SK-MEL-5 (cell line): ENCODE measurements at regions not wholly inside any gene's neighbourhood (a gene's known extent, or its start where the extent isn't known, plus 50 kb on each side); places are given as distances from the start of the nearest gene placed in this dataset.
"Not testable (repeated sequence)": the region's sequence is repeated elsewhere in the genome, so short reads cannot be mapped to it uniquely, and the experiment has no call there.

Source experiments
- DNase-seq: peaks from one replicate; pipeline ENCODE4 v3.0.0-alpha.2; 2016; ENCODE audit warnings: low read depth, low spot score
- in situ Hi-C: cut with HindIII; loops from 2 replicates; pipeline ENCODE4 v1.10.0; 2016; ENCODE audit warnings: low sequenced_read_pairs, high pct_unique_total_duplicates, low pct_unique_long_range_greater_than_20kb

DNA sequence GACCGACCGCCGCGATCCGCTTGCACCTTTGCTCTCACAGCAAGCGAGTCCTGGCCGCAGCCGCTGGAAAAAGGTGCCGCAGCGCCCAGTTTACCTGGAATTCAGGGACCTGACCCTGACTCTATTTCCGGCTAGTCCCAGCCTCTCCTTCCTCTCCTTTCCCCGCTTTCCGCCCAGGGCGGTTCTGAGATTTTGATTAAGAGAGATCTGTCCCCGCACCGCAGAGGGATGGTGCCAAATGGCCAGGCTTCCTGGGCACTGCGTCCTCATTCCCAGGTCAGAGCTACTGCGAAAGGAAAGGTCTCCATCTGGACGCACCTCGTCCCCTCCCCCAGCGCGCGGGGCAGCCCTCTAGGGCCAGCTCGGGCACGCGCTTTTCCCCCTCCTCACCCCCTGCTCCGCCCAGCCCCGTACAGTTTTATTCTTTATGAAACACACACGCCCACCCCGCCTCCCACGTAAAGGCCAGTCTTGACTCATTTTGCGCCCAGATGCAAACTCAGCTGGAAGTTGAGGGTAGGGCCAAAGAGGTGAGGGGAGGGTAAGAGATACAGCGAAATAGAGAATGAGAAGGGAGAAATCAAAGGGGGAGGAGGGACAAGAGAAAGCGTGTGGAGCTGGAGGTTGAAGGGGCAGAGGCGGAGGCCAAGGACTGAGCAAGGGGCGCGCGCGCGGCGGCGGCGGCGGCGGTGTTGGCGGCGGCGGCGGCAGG lies 411.8 kb upstream of the ESRRG start:
- DNase-seq = no peak
- in situ Hi-C loops = no loop called here

DNA sequence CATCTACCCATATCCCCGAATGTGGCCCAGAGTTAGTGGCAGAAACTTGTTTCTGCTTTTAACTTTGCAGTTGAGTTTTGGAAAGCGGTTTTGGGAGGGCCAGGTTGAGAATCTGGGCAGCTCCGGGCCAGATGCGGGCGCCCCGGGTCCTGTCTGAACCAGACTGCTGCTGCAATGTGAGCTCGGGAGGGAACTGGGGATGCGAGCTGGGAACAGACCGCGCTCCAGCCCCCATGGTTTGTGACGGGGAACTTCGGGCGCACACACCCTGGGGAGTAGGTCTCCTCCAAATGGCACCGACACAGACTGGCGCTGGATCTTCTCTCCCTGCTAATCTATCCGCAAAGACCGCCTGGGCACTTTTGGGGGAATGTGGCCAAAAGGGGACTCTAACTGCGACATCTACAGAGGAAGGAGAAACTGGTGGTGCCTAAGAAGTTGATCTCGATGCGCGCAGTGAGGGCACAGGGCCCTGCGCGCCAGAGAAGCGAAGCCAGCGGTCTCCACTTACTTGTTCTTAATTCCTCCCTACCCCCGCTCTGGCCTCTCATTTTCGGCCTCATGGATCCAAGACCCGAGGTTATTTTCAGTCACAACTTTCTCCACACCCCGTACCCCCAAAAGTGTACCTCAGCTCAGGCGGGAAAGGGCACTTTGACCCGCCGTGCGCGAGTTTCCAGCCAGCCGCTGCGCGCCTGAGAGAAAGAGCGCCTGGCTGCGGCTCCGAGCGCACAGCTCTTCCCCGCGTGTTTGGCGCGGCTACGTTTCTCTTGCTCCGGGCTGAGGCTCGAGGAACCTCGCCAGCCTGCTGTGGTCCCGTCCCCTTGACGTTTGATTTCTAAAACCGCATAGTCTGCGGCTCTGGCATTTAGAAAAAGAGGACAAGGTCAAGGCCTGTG lies 411.0 kb upstream of the ESRRG start:
- DNase-seq = no peak
- in situ Hi-C loops = no loop called here

DNA sequence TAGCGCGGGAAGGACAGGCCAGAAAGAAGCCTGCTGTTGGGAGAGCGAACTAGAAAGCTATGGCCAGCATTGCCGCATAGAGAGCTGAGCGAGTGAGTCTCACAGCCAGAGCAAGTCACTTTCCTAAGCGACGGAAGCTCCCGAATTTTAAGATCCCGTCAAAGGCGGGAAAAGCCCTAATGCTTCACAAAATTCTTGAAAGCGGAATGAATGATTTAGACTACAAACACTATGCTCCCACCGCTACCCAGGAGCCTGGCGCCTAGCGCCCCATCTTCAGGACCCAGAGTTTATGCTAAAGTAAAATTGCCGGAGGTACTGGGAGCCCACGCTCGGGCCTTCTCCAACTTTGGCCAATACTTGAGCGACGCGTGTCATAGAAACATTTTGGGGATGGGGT lies 409.9 kb upstream of the ESRRG start:
- in situ Hi-C loops = no loop called here

DNA sequence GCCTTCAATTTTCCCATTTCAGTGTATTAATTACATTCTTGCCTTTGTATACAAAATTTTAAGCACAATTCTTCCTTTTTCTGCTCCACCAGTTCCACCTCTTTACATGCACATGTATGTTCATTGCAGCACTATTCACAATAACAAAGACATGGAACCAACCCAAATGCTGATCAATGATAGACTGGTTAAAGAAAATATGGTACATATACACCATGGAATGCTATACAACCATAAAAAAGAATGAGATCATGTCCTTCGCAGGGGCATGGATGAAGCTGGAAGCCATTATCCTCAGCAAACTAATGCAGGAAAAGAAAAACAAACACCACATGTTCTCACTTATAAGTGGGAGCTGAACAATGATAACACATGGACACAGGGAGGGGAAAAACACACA lies 400.1 kb upstream of the ESRRG start:
- in situ Hi-C loops, DNase-seq: not testable (repeated sequence)

More for the DNA sequence above, 409.9 kb upstream of the ESRRG start:
- no peak for DNase-seq

DNA sequence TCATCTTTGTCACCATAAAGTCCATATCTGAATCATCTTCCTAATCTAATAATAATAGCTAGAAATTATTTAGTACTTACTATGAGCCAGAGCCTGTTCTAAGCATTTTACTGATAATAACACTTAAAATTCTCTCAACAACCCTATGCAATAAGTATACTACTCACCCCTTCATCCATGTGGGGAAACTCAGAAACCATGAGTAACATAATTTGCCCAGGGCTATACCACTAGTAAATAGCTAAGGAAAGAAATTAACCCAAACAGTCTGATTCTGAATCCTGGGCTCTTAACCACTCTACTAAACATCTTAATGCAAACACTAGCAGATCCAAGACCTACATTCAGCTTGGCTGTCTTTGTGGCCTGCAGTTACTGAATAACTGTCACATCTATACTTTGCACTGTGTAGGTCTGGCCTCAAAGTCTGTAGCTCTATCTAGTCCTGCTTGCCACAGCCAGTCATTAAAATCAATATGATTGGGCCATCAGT lies 394.8 kb upstream of the ESRRG start:
- in situ Hi-C loops = no loop called here
- no peak for DNase-seq

DNA sequence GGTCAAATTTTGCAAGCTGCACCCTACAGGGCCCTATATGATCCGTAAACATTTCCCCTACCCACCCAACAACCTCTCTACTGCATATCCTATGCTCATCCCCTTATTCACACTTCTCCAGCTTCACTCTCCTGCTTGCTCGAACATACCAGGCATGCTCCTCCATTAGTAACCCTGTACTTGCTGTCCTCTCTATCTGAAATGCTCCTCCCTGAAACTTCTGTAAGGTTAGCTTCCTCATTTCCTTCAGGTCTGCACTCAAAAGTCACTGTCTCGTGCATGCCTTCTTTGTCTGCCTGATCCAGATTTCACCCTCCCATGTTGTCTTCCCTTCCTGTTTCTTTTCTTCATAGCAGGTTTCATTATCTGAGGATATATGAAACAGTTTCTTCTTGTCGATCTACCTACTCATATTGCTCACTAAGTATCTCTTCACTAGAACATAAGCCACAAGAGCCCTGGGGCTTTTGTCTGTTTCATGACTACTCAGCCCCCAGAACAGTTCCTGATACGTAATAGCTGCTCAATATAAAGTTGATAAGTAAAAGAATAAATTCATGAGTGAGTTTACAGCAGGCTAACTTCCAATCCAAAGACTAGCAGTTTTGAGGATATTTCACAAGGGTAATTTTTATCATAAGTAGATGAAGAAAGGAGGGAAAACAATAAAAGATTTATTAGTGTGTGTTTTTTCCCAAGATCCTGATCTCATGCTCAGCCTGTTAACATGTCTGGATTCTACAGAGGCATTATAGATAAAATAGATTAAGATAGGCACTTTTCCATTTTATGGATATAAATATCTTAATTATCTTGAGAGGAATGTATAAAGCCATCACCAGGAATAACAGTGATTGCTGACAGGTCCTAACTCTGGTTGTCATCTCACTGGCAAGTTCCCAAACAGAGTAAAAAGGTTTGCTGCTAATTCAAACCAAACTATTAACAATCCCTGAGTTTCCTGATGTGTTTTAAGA lies 392.5 kb upstream of the ESRRG start:
- in situ Hi-C loops = no loop called here
- no peak for DNase-seq

DNA sequence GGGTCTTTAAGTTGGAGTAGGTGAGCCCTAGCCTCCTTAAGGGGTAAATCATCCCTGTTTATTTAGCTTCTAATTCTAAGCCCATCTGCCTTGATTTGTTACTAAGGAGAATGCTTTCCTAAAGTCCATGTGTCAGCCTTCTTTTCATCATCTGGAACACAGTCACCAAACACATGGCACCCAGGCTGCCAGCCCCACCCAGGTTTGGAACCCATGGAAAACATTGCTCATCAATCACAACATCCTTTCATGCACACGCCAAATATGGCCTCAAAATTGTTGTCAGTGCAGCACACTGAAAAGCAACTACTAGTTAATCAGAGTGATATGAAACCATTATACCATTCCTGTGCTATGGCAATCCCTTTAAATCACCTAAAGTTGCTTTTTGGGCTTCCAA lies 386.7 kb upstream of the ESRRG start:
- in situ Hi-C loops = no loop called here
- DNase-seq = no peak

DNA sequence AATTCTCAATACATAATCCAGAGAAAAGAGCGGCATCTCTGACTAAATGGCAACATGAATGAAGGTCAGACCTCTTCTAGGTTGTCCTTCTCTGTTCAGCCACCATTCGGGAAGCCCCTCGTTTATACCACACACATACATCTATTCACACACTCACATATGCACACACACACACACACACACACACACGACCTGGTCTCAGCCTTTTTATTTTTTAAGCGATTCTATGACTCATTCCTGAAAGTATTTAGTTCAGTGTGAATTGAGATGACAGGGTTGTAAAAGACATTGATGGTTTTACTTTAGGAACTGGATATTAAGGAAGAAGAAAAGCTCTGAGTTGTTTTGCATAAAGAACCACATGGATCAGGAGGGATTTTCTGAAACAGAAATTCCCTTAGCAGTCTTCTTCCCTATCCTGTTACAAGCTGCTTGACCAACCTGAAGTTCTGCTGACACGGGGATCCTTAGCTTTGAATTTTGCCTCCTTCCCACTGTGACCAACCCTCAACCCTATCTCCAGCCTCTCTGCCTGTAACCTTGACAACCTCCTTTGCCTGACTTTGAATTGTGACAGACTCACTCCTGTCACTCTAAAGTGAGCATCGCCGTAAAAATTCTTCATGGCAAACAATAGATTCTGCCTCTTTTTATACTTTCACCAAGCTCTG lies 383.1 kb upstream of the ESRRG start:
- in situ Hi-C loops = no loop called here
- no peak for DNase-seq

DNA sequence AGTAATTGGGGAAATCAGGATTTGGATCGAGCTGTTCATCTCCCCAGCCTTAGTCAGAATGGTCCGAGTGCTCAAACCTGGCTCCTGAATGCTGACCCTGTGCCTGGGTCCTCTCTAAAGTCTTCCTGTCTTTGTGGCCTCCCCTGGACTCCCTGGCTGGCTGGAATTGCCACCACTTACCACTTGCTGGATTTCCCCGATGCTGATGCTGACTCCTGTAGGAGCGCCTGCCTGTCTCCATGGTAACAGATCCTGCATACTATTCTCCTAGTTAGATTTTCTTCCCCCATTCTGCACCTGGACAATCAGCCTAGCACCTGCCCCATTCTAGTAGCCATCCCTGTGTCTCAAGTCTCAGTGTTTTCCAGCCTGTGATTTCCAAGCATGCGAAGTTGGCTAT lies 382.2 kb upstream of the ESRRG start:
- in situ Hi-C loops = no loop called here
- DNase-seq = no peak

DNA sequence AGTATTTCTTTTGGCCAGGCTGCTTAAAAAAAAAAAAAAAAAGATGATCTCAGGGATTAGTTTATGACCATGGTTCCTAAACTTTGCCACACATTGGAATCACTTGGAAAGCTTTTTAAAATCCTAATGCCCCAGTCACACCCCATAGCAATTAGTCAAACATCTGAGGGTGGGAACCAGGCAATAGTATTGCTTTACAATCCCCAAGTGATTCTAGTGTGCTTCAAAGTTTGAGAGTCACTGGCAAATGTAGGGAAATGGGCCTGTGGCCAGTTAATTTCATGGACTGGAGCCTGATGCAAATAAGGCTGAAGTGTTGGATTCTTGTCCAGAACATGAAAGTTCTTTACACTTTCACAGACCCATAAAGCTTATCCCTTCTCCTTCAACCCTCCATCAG lies 374.6 kb upstream of the ESRRG start:
- no peak for DNase-seq

DNA sequence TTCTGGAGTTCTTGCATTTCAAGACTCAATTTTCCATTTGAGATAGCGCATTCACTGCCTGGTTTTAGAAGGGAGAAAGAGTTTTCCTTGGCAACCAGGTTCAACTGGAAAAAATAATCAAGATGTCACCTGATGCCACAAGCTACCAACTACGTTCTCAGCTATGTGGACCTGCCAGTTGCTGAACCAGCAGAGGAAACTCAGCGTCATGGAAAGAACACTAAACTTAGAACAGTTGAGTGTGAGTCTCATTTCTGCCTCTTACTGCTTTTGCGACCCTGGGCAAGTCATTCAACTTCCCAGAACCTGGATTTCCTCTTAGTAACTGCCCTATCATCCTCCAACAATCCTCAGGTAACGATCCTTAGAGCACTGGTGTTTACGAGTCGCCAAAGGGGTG lies 373.0 kb upstream of the ESRRG start:
- in situ Hi-C loops = no loop called here
- DNase-seq = no peak

More for the DNA sequence above, 374.6 kb upstream of the ESRRG start:
- in situ Hi-C loops = no loop called here

DNA sequence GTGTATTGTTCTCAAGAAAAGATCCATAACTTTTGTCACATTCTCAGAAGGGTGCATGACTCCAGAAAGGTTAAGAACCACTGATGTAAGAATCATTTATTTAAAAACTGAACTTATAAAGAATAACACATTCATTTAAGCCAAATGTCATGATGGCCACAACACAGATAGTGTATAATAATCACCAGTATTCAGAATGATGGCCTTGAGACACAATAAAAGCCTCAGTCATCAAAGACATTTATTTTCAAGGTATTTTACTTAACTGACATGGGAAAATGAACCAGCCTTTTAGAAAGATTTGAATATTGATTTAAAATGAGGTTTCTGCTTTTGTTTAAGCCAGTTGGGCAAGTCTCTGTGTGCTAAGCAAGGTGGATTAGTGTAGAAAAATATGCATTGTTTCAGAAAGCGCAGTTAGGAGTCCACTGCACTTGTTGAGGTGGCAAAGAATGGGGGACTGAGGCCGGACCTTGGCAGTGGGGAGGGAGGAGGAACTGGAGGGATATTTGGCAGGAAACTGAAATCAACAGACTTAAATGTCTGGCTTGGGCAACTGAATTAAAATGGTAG lies 371.9 kb upstream of the ESRRG start:
- in situ Hi-C loops = no loop called here
- peak; percentile 44 for DNase-seq

DNA sequence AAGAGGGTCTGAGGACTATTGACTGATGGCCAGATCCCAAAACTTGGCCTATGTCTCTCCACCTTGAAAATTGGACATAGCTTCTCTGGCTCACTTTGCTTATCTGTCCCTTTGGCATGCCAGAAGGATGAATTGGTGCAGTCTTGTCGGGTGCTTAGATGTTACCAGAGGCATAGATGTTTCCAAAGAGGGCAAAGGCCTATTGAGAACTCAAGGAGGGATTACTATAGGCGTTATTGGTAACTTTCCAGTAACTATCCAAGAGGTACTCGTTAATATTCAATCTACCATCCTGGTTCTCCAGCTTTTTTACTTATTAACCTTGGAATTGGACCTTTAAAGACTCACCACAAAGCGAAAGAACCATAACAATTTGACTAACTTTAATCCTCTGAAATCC lies 368.3 kb upstream of the ESRRG start:
- DNase-seq = no peak
- in situ Hi-C loops = no loop called here

DNA sequence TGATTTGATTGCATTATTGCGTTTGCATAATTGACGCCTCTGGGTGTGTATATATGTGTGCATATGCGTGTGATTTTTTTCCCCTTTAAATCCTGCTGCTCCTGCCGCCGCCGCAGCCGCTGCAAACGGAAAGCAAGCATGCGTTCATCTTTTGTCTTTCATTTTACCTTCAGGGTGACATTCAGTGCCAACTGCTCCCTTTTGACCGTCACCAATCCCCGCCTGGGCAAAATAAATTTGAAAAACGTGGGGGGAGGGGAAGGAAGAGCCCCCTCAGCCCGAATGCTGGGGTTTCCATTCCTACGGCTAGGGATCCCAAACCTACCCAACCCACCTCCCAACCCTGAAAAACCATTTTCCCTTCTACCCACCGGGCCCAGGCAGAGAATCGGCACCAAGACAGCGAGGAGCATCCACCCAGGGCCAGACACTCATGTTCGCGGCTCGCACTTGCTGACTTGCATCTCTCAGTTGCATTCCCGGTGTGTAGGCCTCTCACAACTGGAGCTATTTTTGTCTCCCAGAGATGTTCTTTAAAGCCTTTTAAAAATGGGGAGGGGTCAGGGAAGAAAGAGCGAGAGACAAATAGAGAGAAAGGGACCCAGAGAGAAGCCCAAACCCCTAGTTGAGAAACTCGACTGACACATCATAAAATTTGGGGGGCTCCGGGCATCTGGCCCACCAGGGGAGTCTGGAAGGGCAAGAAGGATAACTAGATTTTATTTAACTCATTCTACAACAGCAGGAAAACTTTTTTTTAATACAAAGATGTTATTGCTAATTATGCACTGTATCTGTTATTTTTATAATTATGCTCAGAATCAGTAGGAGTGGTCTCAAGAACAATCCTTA lies 367.1 kb upstream of the ESRRG start:
- in situ Hi-C loops = no loop called here
- DNase-seq = no peak

DNA sequence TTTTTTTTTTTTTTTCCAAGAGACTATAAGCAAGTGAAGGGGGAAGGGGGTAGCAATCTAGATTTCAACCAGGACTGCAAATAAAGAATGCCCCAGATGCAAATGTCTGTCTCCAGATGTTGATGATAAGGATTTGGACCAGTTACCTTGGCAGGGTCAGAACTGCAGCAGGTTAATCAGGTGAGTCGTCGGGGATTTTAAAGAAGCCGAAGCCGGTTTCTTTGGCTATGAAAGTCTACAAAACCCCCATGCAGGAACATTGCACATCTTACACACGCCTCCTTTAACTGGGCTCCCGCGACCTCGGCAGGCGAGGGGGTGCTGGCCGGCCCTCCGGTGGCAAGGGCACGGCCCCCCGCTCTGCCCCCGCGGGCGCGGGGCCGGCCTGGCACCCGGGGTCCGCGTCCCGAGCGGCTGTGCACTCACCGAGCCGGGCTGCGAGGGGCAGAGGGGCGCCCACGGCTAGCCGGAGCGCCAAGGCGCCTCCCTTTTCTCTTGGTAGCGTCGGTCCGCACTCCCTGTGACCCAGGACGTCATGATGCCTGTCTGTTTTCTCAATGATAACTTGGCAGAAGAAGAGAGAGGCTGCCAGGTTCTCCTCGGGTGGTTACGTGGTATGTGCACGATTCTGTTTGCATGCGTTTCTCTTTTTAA lies 366.3 kb upstream of the ESRRG start:
- peak; percentile 53 for DNase-seq
- in situ Hi-C loops = no loop called here
